Left renal pelvis (tissue), 4 donors: ENCODE measurements at regions not wholly inside any gene's neighbourhood (a gene's known extent, or its start where the extent isn't known, plus 50 kb on each side); places are given as distances from the start of the nearest gene placed in this dataset.
"Not testable (repeated sequence)": the region's sequence is repeated elsewhere in the genome, so short reads cannot be mapped to it uniquely, and the experiment has no call there.

Source experiments
- DNase-seq, 4 donors: peaks; one replicate each; pipeline ENCODE4 v3.0.0-alpha.2; 2013; ENCODE audit warnings: low read depth in 4 of 4, low spot score in 3 of 4

- DNase-seq = no peak
Observed at GRCh38 chr5:163692091-163692490, 186.7 kb downstream of the MAT2B start.

GRCh38 chr5:163695830-163696578 is 190.6 kb downstream of the MAT2B start:
- peak; percentile 45 to 61 (median 52) for DNase-seq

GRCh38 chr5:163696579-163696887 is 191.1 kb downstream of the MAT2B start:
- no peak for DNase-seq

GRCh38 chr5:163706053-163706771 is 200.8 kb downstream of the MAT2B start:
- DNase-seq = no peak

- no peak for DNase-seq
Observed at GRCh38 chr5:163712011-163712410, 206.6 kb downstream of the MAT2B start.

GRCh38 chr5:163718272-163718671 is 212.9 kb downstream of the MAT2B start:
- no peak for DNase-seq

- DNase-seq = no peak
Observed at GRCh38 chr5:163724305-163724704, 218.9 kb downstream of the MAT2B start.

GRCh38 chr5:163727028-163727427 is 221.6 kb downstream of the MAT2B start:
- DNase-seq = no peak

GRCh38 chr5:163730206-163730756 is 224.9 kb downstream of the MAT2B start:
- no peak for DNase-seq

GRCh38 chr5:163731256-163731655 is 225.8 kb downstream of the MAT2B start:
- DNase-seq = no peak

GRCh38 chr5:163735069-163735468 is 229.7 kb downstream of the MAT2B start:
- no peak for DNase-seq

- no peak for DNase-seq
Observed at GRCh38 chr5:163747586-163747985, 242.2 kb downstream of the MAT2B start.

- DNase-seq = no peak
Observed at GRCh38 chr5:163748934-163749333, 243.5 kb downstream of the MAT2B start.

GRCh38 chr5:163750415-163750814 is 245.0 kb downstream of the MAT2B start:
- not testable (repeated sequence) for DNase-seq

- no peak for DNase-seq
Observed at GRCh38 chr5:163755505-163755904, 250.1 kb downstream of the MAT2B start.

- no peak for DNase-seq
Observed at GRCh38 chr5:163756170-163756569, 250.8 kb downstream of the MAT2B start.

- no peak for DNase-seq
Observed at GRCh38 chr5:163757344-163757743, 251.9 kb downstream of the MAT2B start.

GRCh38 chr5:163758283-163758711 is 252.9 kb downstream of the MAT2B start:
- DNase-seq = no peak

- no peak for DNase-seq
Observed at GRCh38 chr5:163759000-163759704, 253.7 kb downstream of the MAT2B start.

GRCh38 chr5:163760498-163760897 is 255.1 kb downstream of the MAT2B start:
- no peak for DNase-seq

- DNase-seq = no peak
Observed at GRCh38 chr5:163766936-163767670, 261.7 kb downstream of the MAT2B start.
